Superior temporal gyrus (tissue), 1 donor: ENCODE measurements at regions not wholly inside any gene's neighbourhood (a gene's known extent, or its start where the extent isn't known, plus 50 kb on each side); places are given as distances from the start of the nearest gene placed in this dataset.

Source experiments
- DNase-seq: peaks from one replicate; pipeline ENCODE4 v3.0.0-alpha.2; 2016; ENCODE audit errors: extremely low spot score

DNA sequence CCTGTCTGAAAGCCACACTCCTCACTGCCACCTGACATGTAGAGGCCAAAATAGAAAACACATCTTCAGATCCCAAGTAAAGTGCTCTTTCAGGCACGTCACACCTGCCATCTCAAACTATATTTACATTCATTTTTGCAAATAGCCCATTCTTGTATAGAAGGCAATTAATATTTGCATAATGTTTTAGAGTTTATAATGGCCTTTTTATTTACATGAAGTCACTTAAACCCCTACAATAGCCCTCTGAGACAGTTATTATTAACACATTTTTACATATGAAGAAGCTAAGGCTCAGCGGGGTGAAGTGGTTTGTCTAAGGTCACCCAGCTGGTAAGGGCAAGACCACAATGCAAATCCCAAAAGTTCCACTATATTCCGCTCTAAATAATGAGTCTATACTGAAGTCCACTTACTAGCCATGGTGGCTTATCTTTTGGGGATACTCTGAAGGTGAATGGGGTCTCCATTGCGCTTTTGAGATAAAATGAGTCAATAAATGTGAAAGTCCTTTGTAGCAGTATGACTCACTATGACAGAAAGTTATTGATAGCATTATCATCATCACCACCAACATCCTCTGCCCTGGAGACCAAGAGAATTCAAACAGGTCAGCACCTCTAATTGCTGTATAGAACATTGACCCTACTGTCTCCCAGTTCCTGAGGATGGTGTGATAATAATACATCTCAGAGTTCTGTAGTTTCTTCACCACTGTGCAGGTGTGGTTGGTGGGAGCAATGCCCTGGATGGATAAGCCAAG, 155.9 kb upstream of the BCL6 start:
- no peak for DNase-seq

DNA sequence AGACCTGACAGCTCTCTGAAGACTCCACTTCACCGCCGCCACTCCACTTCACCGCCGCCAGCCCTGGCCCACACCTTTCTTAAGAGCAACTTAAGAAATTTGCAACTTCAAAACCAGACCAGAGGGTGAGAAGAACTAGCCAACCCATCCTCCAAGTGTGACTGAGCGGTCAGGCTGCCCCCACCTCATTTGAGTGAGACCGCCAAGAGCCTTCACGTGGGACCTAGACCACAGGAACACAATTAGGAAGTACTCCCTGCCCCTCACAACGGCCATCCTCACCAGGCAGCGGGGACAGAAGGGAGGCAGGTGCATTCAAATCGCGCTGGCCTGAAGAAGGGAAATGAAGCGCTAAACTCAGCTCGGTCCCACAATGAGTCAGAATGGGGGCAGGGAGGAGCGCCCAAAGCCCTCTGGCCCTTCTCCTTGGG, 156.8 kb upstream of the BCL6 start:
- DNase-seq: no peak

DNA sequence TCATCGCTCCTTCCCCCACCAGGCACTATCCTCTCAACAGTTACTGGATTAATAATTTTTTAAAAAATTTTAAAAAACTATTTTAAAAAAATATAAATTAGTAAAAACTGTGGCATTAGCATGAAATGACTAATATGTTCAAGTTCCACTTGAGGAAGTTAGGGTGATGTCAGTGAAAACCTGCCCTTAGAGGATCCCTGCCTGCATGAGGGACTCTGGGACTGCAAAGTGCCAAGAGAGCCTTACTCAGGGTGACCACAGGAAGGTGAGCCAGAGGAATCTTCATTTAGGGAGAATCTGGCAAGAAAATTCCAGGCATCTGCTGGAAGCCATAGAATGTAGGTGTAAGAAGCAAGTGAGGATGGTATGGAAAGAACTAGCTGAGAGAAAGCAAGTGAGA, 157.7 kb upstream of the BCL6 start:
- DNase-seq: no peak

DNA sequence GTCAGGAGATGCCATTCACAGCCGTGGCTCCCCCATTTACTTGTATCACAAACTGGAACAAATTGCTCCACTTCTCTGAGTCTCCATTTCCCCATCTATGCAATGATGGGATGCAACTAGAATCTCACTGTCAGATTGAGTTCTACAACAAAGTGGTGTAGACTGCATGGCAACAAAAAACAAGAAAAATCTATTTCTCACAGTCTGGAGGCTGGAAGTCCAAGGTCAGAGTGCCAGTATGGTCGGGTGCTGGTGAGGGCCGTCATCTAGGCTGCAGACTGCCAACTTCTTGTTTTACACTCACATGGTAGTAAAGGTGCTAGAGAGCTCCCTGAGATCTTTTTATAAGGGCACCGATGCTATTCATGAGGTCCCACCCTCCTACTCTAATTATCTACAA, 158.4 kb upstream of the BCL6 start:
- no peak for DNase-seq

DNA sequence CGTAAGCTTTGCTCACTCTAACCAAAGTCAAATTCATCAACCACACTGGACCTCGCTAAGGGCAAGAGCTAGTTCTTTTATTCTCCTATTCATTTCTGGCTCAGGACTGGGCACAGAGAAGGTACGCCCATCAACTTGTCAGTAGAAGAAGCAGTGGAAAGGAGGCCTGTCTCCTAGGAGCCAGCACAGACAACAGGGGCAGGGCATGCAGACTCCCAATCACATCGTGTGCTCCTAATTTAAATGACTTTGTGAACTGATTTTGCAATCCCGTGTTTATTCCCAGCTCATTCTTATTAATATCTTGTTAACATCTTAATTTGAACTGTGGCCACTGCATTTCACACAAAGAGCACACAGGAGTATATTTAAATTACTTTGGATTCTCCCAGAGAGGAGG, 161.1 kb upstream of the BCL6 start:
- DNase-seq: no peak

DNA sequence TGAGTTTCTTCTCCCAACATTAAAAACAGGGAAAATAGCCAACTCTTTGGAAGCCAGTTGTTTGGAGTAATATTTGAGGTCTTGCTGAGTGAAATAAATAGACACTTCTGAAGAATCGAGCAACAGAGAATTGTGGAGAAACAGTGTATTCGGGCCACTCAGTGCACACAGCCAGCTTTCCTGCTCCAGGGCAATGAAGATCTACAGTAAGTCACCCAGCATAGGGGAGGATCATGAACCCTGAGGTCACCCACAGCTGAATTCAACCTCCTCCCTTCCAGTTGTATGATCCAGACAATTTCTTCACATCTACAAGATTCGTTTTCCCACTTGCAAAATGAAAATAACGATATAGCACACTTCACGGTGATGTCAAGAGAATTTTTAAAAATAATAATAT, 161.7 kb upstream of the BCL6 start:
- DNase-seq: no peak

DNA sequence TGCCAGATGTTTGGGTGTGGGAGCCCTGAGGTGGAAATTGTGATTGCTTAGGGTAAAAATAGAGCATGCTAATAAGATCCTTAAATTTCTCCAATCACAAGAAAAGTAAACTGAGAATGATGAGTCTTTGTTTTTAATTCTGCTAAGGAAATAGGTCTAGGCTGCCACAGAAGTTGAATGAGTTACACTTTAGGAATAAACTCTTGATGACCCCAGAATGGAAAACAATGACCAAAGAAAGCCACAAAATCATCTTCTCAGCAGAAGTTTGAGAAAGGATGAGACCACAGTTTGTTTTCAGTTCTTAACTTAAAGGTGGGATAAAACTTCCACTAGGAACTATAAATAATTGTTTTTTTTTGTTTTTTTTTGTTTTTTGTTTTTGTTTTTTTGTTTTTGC, 164.6 kb upstream of the BCL6 start:
- DNase-seq: no peak

DNA sequence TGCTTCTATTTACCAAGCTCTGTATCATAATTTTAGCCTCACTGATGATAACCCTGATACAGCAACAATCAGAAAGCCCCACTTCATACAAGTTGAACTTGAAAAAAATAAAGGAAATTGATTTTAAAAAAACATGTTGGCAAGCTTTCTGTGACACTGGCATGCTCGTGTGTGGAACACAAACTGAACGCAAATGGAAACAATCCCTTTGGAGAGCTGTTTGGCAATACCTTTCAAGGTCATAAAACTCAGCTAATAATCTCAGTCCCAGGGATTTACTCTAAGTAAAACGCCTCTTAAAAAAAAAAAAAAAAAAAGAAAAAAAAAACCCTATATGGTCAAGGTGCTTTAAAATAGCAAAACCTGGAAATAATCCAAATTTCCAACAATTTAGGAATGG, 166.7 kb upstream of the BCL6 start:
- DNase-seq: no peak

DNA sequence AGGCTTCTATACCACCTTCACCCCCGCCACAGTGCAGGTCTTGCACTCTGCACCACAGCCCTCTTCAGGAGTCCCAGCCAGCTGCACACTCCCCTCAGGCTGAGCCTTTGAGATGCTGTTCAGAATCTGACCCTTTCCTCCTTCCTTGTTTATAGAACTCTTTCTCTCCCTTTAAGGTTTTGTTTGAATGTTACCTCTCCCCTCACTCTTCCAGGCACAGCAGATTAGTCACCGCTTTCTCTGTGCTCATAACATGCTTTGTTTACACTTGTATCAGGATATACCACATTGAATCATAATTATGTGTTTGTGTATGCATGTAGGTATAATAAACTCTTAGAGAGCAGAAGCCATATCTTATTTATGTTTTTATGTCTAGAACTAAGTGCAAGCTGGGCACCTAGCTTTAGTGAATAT, 168.4 kb upstream of the BCL6 start:
- DNase-seq: no peak

DNA sequence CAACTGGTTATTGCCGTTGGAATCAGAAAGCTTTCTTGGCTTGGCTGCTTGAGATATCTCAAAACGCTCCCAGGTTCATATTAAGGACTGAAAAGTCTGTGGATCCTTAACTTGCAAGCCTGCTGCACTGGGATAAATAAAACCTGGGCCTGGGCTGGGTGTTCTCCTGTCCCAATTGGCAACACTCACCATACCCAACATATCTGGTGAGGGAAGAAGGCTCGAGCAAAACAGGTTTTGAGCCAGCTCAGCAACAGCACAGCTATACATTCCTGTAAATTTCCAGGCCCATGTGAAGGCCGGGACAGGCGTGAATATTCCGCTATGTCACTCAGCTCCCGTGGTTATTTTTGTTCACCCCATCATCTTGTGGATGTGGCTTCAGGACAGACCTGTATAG, 169.0 kb upstream of the BCL6 start:
- no peak for DNase-seq

DNA sequence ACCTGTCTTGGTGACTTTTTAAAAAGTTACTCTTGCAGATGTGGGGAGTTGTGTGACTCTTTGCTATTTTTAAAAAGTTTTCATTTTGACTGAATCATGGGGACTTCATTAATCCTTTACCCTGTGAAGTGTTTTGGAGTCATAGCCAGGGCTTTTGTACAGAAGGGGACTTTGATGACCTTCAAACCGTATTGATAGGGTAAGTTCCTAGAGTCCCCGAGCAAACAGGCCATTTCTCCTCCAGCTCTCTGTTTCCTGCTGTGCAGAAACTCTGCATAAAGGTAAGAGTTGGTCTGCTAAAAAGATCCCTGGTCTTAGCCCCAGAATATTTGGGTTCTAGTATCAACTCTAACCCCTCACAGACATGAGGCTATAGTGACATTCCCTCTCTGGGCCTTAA, 170.8 kb upstream of the BCL6 start:
- DNase-seq: no peak

DNA sequence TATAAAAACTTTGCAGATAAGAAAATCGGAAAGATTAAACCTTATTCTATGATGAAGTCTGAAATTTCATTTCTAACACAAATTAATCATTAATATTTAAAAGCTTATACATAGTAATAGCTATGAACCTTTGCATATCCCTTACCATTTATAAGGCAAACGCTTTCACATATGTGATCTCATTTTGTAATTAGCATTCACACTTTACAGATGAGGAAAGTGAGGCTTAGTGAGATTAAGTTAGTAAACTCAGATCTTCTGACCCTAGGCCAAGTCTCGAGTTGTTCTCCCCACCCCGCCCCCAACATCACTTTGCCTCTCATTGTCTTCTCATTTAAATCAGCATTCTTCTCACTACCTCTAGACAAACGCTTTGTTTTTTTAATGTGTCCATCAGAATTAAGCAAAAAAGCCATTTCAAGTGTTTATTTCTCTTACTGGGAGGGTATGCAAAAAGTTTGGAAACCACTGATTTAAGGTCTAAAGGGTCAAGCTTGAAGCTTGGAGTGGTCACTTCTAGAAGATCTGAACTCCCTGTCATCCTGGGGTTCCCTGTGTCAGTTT, 172.9 kb upstream of the BCL6 start:
- no peak for DNase-seq

DNA sequence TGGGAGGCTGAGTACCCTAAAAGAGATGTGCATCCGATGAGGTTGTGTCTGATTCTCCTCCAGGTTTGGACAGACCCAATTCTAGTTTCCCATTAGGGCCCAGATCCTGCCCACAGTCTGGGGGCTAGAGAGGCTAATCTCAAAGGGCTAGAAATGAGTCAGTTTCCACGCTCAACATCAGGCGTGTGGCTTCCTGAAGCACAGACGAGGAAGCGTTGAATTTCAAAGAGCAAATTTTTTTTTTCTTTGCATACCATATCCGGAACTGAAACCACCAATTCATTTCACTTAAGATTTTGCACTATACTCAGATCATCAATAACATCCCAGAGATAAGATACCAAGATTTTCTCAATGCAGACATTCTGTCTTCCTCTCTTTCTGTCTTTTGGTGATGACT, 173.8 kb upstream of the BCL6 start:
- no peak for DNase-seq

DNA sequence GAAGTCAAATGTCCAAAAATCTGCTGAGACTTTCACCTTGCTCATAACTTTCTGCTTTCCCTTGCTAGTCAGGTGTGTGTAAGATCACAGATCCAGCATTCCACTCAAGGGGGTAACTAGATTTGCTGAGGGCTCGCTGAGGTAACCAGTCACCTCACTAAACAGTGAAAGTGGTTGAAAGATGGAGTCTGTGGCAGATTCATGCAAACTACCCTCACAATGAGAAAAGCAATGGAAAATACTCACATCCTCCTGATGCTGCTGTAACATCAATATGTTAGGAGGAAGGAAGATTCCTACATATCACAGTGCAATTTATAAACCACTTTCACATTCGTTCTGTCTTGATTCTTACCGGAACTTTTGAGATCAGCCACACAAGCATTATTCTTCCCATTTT, 174.3 kb upstream of the BCL6 start:
- DNase-seq: no peak

DNA sequence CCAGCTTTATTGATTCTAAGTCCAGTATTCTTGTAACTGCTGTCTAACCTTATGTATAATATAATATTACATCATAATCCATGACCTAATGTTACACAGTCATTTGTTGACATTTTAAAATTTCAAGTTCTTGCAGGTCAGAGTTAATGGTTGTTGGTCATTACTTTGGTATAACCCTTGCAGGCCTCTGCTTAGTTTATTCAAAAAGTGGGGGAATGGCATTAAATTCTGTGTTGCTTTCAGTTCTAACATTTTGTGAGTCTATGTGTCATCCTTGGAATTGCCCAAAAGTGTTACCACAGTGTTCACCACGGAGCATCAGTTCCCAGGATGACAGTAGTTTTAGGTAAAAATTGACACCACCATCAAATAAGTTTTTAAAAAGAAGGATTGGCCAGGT, 174.8 kb upstream of the BCL6 start:
- no peak for DNase-seq

DNA sequence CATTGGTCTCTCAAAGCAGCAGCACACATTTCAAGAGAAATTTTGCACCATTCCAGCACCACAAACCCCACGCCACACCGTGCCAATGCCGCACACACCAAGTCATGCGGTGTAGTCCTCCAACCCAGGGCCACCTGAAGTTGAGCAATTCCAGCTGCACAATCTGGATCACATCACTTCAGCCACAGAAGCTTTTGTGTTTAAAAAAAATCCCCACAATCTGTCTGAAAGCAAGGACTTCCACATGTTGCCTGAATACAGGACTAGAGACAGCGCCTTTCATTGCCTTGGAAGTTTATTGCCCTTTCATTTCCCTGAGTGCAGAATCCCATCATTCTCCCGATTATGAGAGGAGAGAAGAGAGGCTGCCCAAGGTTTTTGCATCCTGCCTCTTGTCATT, 175.6 kb upstream of the BCL6 start:
- no peak for DNase-seq

DNA sequence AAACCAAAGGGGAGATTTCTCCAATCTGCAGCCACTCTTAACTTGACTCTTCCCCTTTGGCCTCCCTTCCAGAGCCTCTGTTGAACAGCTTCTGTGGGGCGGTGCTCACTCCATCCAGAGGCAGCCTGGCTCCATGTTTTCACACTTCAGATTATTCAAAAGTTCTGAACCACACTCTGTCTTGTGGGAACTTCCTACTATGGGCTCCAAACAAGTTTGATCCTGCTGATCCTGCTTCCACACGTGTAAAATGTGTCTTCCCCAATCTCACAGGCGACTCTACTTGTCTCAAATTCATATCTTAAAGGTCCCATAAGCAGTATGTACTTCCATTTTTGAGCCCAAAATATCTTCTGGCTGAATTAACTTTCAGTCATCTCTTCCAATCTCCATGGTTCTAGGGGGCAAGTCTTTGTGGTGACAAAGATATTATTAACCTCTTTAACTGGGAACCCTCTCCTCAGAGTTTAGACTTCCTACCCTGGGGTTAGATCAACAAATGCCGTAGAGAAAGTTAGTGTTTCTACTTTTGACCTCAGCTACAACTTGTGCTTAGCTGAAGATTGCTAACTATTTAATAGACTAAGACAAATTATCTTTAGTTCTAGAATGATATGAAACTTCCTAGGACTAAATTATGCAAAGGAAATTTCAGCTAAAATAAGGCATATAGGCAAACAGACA, 176.3 kb upstream of the BCL6 start:
- no peak for DNase-seq

DNA sequence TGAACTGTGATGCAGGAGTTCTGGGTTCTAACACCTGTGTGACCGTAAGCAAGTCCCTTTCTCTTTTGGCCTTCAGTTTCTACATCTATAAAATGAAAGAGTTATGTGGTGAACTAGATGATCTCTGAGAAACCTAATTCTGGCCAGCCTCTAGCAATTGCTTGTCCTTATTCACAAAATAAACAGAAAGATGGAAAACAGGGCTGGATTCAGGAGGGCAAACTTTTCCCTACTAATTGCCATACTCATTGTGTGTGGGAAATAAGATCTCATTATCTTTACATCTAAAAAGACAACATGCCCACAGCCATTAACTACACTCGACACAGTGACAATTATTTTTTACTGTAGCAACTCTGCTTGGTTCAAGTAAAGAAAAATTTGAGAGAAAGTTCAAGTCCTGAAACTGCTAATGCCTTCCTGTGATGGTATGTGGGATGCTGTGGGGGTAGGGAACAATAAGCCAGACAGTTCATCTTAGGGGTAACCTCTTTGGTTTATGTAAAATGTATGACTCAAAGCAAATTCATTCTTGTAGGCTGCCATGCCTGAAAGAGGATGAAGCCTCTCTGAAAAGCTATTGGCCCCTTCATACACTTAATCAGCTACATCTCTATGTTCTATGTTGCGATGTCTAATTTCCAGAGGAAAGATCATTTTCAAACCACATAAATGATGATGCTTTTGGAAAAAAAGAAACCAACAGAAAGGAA, 177.6 kb upstream of the BCL6 start:
- no peak for DNase-seq

DNA sequence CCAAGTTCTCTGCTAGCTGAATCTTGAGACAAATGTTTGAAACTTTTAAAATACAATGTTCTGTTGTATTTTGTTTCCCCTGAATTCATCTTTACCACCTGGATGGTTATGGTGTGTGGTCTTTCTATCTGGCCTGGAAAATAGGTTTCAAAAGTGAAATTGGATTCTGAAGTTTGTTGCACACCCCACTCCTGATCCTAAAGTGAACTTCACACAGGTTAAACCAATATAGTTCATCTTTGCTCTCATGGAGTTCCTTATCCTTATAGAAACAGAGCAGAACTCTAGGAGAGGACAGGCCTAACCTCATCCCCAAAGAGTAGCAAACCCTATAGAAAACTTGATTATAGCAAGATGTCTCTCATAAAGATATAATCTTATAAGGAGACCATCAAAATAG, 179.4 kb upstream of the BCL6 start:
- DNase-seq: no peak

DNA sequence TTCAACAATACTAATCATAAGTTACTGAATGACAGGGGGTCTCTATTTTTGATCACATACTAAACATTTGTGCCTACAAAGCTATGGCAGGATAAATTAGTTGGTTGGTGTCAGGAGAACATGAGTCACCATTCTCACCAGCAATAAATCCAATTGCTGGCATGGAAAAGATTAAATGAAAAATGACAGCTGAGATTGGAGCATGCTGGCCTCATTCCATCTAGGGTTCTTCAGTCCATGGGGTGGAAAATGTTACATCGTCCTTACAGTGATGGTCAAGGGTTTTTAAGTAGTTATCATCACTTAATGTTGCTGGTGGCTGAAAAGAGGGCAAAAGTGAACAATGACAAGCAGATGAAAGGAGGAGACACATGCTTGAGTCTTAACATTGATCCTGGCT, 180.1 kb upstream of the BCL6 start:
- DNase-seq: no peak

DNA sequence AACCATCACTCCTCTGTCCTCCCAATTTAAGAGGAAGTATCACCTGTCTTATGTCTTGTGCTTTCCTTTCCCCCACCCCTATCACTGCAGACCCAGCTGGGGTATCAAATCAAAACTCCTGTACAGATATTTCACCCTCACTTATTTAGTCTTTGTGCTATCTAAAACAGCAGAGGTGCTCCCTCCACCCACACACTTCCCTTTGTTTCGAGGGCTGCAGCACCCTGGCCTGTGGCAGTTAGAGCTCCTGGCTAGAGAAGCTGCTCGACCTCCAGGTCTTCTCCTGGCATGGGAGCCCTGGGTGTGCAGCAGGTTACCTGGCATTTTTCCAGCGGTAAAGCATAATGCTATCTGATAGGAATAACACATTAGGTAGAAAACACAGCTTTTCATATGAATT, 181.4 kb upstream of the BCL6 start:
- DNase-seq: no peak

DNA sequence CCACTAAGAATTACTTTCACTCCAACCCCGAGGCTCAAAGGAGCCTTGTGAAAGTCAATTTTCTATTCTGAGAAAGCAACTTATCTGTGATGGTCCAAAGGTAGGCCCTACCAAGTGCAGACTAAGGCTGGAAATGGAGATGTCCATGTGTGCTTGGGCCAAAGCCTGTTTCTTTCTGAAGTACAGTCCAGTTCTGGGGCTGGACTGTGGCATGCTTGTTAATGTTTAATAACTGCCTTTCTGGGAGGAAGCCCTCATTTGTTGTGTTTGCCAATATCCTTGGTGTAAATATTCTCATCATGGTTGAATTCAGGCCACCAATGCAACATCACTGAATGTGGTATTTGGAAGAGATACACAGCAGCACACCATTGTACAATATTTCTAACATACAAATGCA, 182.3 kb upstream of the BCL6 start:
- no peak for DNase-seq
